ENCODE measurements at regions not wholly inside any gene's neighbourhood (a gene's known extent, or its start where the extent isn't known, plus 50 kb on each side); places are given as distances from the start of the nearest gene placed in this dataset.

DNA sequence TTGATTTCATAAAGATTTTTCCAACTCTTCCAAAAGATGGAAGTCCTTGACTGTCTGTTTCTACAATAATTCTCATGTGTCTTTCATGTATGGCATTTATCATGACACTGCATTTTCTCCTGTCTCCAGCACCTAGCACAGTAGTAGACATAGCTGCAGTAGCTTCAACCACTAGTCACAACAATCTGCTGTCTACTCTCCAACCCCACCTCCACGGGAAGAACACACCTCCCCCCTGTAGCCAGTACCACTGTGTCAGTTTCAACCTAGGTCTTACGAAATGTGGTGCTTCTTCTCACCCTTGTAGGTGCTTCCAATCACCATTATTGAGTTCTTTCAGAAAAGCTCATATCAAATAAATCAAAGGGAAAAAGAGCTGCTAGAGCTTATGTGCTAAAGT lies 425.1 kb upstream of the ADAMTS5 start:
- no peak for TF ChIP-seq CTCF (IDR thresholded peaks at IDR 0.05; ENCODE audit: borderline replicate concordance)
- Histone ChIP-seq H3K4me1 (peaks cover 6% of the 10 kb centered on the region), H3K27me3 (ENCODE audit: low read depth) (no peaks in the 10 kb centered on the region), H3K9me3 (replicated peaks) (no peaks in the 10 kb centered on the region), H3K27ac (replicated peaks) (no peak overlapping the region), H3K4me3 (no peak overlapping the region), H3K36me3 (no peaks in the 10 kb centered on the region)
- no peak for DNase-seq
- intact Hi-C loops (cut with micrococcal nuclease): no loop called here

- peaks cover 6% of the 10 kb centered on the region for H3K4me1 ChIP-seq
- H3K9me3 ChIP-seq (replicated peaks): peaks cover under 1% of the 10 kb centered on the region
- DNase-seq: no peak
- TF ChIP-seq CTCF (IDR thresholded peaks at IDR 0.05; ENCODE audit: borderline replicate concordance): no peak
- no peaks in the 10 kb centered on the region for H3K27me3 ChIP-seq (ENCODE audit: low read depth)
- H3K27ac ChIP-seq (replicated peaks): peak overlapping the region; percentile 13
- no peak overlapping the region for H3K4me3 ChIP-seq
- intact Hi-C loops (cut with micrococcal nuclease): no loop called here
- H3K36me3 ChIP-seq: no peaks in the 10 kb centered on the region
Measured at GRCh38 chr21:27390384-27390783, 423.5 kb upstream of the ADAMTS5 start.

- DNase-seq: no peak
- no peak for TF ChIP-seq CTCF (IDR thresholded peaks at IDR 0.05; ENCODE audit: borderline replicate concordance)
- Histone ChIP-seq H3K36me3 (no peaks in the 10 kb centered on the region), H3K9me3 (replicated peaks) (peaks cover 13% of the 10 kb centered on the region), H3K4me3 (no peak overlapping the region), H3K27me3 (ENCODE audit: low read depth) (no peaks in the 10 kb centered on the region), H3K4me1 (peaks cover 6% of the 10 kb centered on the region), H3K27ac (replicated peaks) (peak overlapping the region; percentile 45)
- intact Hi-C loops (cut with micrococcal nuclease): no loop called here
Measured at GRCh38 chr21:27388825-27389224, 421.9 kb upstream of the ADAMTS5 start.

DNA sequence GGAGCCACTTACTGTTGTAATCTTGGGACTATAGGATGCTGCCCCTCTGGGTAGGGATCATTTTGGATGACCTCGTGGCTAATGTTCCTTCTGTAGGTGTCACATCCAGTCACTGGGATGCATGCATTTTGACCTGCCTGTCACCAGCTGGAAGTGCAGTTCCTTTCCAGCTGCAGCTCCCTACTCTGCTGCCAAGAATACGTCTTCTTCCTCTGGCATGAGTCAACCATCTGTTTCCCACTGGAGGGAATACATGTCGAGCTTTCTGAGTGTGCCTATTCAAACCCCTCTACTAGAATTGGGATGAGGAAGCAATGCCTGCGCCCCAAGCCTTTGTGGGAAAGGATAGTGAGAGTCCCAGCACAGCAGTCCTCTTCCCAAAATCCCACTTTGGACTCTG lies 415.5 kb upstream of the ADAMTS5 start:
- Histone ChIP-seq H3K36me3 (no peaks in the 10 kb centered on the region), H3K27me3 (ENCODE audit: low read depth) (no peaks in the 10 kb centered on the region), H3K27ac (replicated peaks) (no peak overlapping the region), H3K9me3 (replicated peaks) (peaks cover 13% of the 10 kb centered on the region), H3K4me3 (no peak overlapping the region), H3K4me1 (peaks cover 27% of the 10 kb centered on the region)
- intact Hi-C loops (cut with micrococcal nuclease): no loop called here
- no peak for TF ChIP-seq CTCF (IDR thresholded peaks at IDR 0.05; ENCODE audit: borderline replicate concordance)
- DNase-seq: no peak

DNA sequence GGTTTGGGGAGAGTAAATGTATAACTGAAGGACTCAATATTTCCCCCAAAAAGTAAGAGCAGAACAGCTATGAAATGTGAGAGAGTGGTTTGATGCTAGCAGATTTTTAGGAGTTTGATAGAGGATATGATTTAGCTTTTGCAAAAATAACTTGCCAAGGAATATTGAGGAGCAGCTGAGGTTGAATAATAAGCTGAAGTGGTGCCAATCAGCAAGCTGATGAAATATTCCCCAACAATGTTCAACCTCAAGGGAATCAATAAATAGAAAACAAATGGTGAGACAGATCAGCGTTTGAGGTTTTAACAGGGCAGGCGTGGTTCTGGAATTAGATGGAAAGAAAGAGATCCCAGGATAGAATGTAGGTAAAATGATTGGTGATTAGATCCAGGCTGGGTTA lies 413.4 kb upstream of the ADAMTS5 start:
- Histone ChIP-seq H3K27ac (replicated peaks) (peak overlapping the region; percentile 41), H3K4me3 (no peak overlapping the region), H3K4me1 (peaks cover 27% of the 10 kb centered on the region), H3K36me3 (no peaks in the 10 kb centered on the region), H3K9me3 (replicated peaks) (peaks cover 12% of the 10 kb centered on the region), H3K27me3 (ENCODE audit: low read depth) (no peaks in the 10 kb centered on the region)
- no peak for DNase-seq
- no peak for TF ChIP-seq CTCF (IDR thresholded peaks at IDR 0.05; ENCODE audit: borderline replicate concordance)
- intact Hi-C loops (cut with micrococcal nuclease): no loop called here

DNA sequence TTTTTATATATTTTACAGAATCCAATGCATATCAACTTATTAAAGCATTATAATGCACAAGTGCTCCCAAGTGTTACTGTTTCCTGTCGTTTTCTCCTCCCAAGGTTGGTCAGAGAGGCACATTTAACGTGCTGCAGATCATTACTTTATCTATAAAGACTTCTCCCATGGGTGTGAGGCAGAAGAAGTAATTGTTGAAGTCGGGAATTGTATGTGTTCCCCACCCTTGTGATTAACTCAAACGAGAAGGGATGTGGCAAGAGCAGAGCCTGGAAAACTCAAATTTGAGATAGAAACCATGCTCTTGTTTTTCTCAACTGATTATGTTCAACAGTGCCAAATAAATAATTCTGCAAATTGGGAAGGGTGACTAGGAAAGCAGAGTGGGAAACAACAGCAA lies 412.5 kb upstream of the ADAMTS5 start:
- peak overlapping the region; percentile 41 for H3K27ac ChIP-seq (replicated peaks)
- DNase-seq: no peak
- H3K9me3 ChIP-seq (replicated peaks): peaks cover 2% of the 10 kb centered on the region
- intact Hi-C loops (cut with micrococcal nuclease): no loop called here
- TF ChIP-seq CTCF (IDR thresholded peaks at IDR 0.05; ENCODE audit: borderline replicate concordance): no peak
- peaks cover 27% of the 10 kb centered on the region for H3K4me1 ChIP-seq
- no peaks in the 10 kb centered on the region for H3K36me3 ChIP-seq
- no peaks in the 10 kb centered on the region for H3K27me3 ChIP-seq (ENCODE audit: low read depth)
- H3K4me3 ChIP-seq: no peak overlapping the region

Data from left ventricle myocardium inferior (tissue), 1 donor.